OCI-LY7 (cell line): ENCODE measurements at regions not wholly inside any gene's neighbourhood (a gene's known extent, or its start where the extent isn't known, plus 50 kb on each side); places are given as distances from the start of the nearest gene placed in this dataset.

Source experiments
- BruUV-seq: library from RNA; stranded (reverse); fragments of 400-500 nt; replicated peaks from 2 replicates; lab custom pipeline; 2021; lab: Mats Ljungman, UMichigan
- CTCF ChIA-PET: fragments of 300-600 bp; sonication (Branson Sonifier 250); formaldehyde crosslinking; loops from one replicate; lab custom pipeline; 2022; ENCODE audit warnings: antibody characterized with exemption; ENCODE audit not compliant: unreplicated experiment; lab: Charles Lee
- POLR2A ChIA-PET: fragments of 300-600 bp; sonication (Branson Sonifier 250); formaldehyde crosslinking; loops from one replicate; lab custom pipeline; 2022; ENCODE audit warnings: antibody characterized with exemption; lab: Charles Lee
- DNase-seq: peaks from one replicate; pipeline ENCODE4 v3.0.0-alpha.2; 2015; ENCODE audit warnings: low spot score
- H2AFZ ChIP-seq: fragments of 200-600 bp; sonication (generic), shearing (Covaris generic); 2 replicates; pipeline ENCODE4 v1.6.1; 2014; ENCODE audit warnings: mild to moderate bottlenecking, antibody characterized with exemption, low read length, moderate library complexity
- H3K27ac ChIP-seq: fragments of 200-600 bp; sonication (generic); 2 replicates; pipeline ENCODE4 v1.5.1; 2014; ENCODE audit warnings: mixed run types, low read depth, mild to moderate bottlenecking, moderate library complexity, low read length, inconsistent platforms; ENCODE audit not compliant: poor library complexity, severe bottlenecking
- H3K36me3 ChIP-seq: fragments of 200-600 bp; sonication (generic); 2 replicates; pipeline ENCODE4 v1.6.1; 2014; ENCODE audit warnings: mild to moderate bottlenecking, antibody characterized with exemption, low read length, moderate library complexity, mixed read lengths; ENCODE audit not compliant: insufficient read depth
- H3K4me1 ChIP-seq: fragments of 200-600 bp; sonication (generic); 2 replicates; pipeline ENCODE4 v1.5.1; 2014; ENCODE audit warnings: mild to moderate bottlenecking, low read length; ENCODE audit not compliant: insufficient read depth, poor library complexity, severe bottlenecking
- H3K4me2 ChIP-seq: fragments of 200-600 bp; sonication (generic); 2 replicates; pipeline ENCODE4 v1.6.1; 2014; ENCODE audit warnings: mild to moderate bottlenecking, low read length
- H3K4me3 ChIP-seq: fragments of 200-600 bp; sonication (generic); 2 replicates; pipeline ENCODE4 v1.5.1; 2014; ENCODE audit warnings: mild to moderate bottlenecking, low read depth, low read length; ENCODE audit not compliant: poor library complexity, severe bottlenecking
- H3K79me2 ChIP-seq: fragments of 200-600 bp; sonication (generic); 2 replicates; pipeline ENCODE4 v1.6.1; 2016; ENCODE audit warnings: low read depth, mild to moderate bottlenecking, low read length, moderate library complexity, mixed read lengths; ENCODE audit not compliant: insufficient read depth
- H3K9me2 ChIP-seq: fragments of 200-600 bp; sonication (generic); 2 replicates; pipeline ENCODE4 v1.6.1; 2016; ENCODE audit warnings: mild to moderate bottlenecking, low read length, mixed read lengths; ENCODE audit not compliant: insufficient read depth
- H3K9me3 ChIP-seq: fragments of 200-600 bp; sonication (generic); 2 replicates; pipeline ENCODE4 v1.6.1; 2014; ENCODE audit warnings: mild to moderate bottlenecking, mixed run types, low read length, mixed read lengths
- H4K20me1 ChIP-seq: fragments of 200-600 bp; sonication (generic); 2 replicates; pipeline ENCODE4 v1.6.1; 2014; ENCODE audit warnings: mild to moderate bottlenecking, antibody characterized with exemption, low read length, moderate library complexity, mixed read lengths; ENCODE audit not compliant: insufficient read depth
- EZH2phosphoT487 ChIP-seq: fragments of 200-600 bp; sonication (generic); IDR thresholded peaks from 2 replicates; pipeline ENCODE4 v1.6.1; 2018; ENCODE audit warnings: low read depth, borderline replicate concordance, mild to moderate bottlenecking, mixed run types, antibody characterized with exemption, low read length, moderate library complexity, mixed read lengths
- intact Hi-C: fragments of 100-400 bp; cut with micrococcal nuclease; formaldehyde crosslinking; loops from one replicate; pipeline ENCODE4 v1.10.0; 2022; ENCODE audit not compliant: unreplicated experiment
- TF ChIP-seq, protein P1 (sequence below): fragments of 200-600 bp; sonication (generic); conservative IDR thresholded peaks from 2 replicates; pipeline ENCODE4 v1.5.1; 2014; ENCODE audit warnings: mild to moderate bottlenecking, antibody characterized with exemption, low read length, moderate library complexity, mixed read lengths

- Histone ChIP-seq H3K79me2 (no peaks in the 10 kb centered on the region), H3K4me3 (no peak overlapping the region), H4K20me1 (no peaks in the 10 kb centered on the region), H3K4me1 (no peaks in the 10 kb centered on the region), H3K9me2 (no peaks in the 10 kb centered on the region), H3K4me2 (no peak overlapping the region), H2AFZ (no peak overlapping the region), H3K9me3 (no peaks in the 10 kb centered on the region), H3K27ac (no peak overlapping the region), H3K36me3 (no peaks in the 10 kb centered on the region)
- ChIA-PET POLR2A (no interaction called here), CTCF (no interaction called here)
- intact Hi-C loops: no loop called here
- no peak for TF ChIP-seq EZH2phosphoT487
- TF ChIP-seq, protein P1, sequence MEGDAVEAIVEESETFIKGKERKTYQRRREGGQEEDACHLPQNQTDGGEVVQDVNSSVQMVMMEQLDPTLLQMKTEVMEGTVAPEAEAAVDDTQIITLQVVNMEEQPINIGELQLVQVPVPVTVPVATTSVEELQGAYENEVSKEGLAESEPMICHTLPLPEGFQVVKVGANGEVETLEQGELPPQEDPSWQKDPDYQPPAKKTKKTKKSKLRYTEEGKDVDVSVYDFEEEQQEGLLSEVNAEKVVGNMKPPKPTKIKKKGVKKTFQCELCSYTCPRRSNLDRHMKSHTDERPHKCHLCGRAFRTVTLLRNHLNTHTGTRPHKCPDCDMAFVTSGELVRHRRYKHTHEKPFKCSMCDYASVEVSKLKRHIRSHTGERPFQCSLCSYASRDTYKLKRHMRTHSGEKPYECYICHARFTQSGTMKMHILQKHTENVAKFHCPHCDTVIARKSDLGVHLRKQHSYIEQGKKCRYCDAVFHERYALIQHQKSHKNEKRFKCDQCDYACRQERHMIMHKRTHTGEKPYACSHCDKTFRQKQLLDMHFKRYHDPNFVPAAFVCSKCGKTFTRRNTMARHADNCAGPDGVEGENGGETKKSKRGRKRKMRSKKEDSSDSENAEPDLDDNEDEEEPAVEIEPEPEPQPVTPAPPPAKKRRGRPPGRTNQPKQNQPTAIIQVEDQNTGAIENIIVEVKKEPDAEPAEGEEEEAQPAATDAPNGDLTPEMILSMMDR: no peak
- no TSS peak for BruUV-seq
- no peak for DNase-seq
These were observed 247.5 kb upstream of the TUT7 start for GRCh38 chr9:86601697-86602096.

DNA sequence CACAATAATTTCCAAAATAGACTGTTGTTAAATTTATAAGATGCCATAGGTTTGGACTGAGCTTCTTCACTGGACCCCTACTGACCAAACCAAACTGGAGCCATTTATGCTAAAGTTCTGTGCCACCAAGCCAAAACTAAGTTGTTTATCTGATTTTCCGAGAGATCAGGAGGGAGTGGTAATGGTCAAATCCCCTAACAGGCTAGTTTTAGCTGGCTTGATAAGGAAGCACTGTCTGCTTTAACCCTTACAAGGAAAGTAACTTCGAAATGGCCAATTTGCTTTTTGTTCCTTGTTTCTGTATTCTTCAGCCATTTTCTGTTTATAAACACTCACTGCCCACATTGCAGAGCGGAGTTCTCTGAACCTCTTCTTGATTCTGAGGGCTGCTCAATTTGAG, 246.8 kb upstream of the TUT7 start:
- Histone ChIP-seq H3K4me1 (no peaks in the 10 kb centered on the region), H3K9me3 (no peaks in the 10 kb centered on the region), H3K9me2 (no peaks in the 10 kb centered on the region), H2AFZ (no peak overlapping the region), H3K79me2 (no peaks in the 10 kb centered on the region), H3K27ac (no peak overlapping the region), H3K4me2 (no peak overlapping the region), H3K4me3 (no peak overlapping the region), H4K20me1 (no peaks in the 10 kb centered on the region), H3K36me3 (no peaks in the 10 kb centered on the region)
- TF ChIP-seq EZH2phosphoT487: no peak
- TF ChIP-seq, protein P1: no peak
- DNase-seq: no peak
- intact Hi-C loops: no loop called here
- POLR2A ChIA-PET: no interaction called here
- BruUV-seq: no TSS peak
- CTCF ChIA-PET: no interaction called here

- TF ChIP-seq, protein P1: no peak
- no peak for TF ChIP-seq EZH2phosphoT487
- no peak overlapping the region for H3K27ac ChIP-seq
- intact Hi-C loops: no loop called here
- no peaks in the 10 kb centered on the region for H4K20me1 ChIP-seq
- no TSS peak for BruUV-seq
- no peak overlapping the region for H2AFZ ChIP-seq
- H3K4me3 ChIP-seq: no peak overlapping the region
- no peak overlapping the region for H3K4me2 ChIP-seq
- no peaks in the 10 kb centered on the region for H3K4me1 ChIP-seq
- no peaks in the 10 kb centered on the region for H3K9me3 ChIP-seq
- H3K79me2 ChIP-seq: no peaks in the 10 kb centered on the region
- POLR2A ChIA-PET: no interaction called here
- no peak for DNase-seq
- no peaks in the 10 kb centered on the region for H3K36me3 ChIP-seq
- no peaks in the 10 kb centered on the region for H3K9me2 ChIP-seq
- CTCF ChIA-PET: no interaction called here
These were observed 246.1 kb upstream of the TUT7 start for GRCh38 chr9:86600291-86600690.
